WTC11 (cell line): ENCODE measurements at regions not wholly inside any gene's neighbourhood (a gene's known extent, or its start where the extent isn't known, plus 50 kb on each side); places are given as distances from the start of the nearest gene placed in this dataset.

ENCODE experiments used
- ATAC-seq: fragments of 200-7000 bp; cut with Tn5 transposase; 2 replicates; pipeline ENCODE4 v1.10.0; 2021; ENCODE audit warnings: mild to moderate bottlenecking, moderate library complexity
- CTCF ChIA-PET: fragments of 300-600 bp; sonication (Branson Sonifier 250); formaldehyde crosslinking; loops from one replicate; lab custom pipeline; 2021; ENCODE audit warnings: antibody characterized with exemption; lab: Charles Lee
- POLR2A ChIA-PET: fragments of 350-600 bp; sonication (Branson Sonifier 250); formaldehyde crosslinking; loops from one replicate; lab custom pipeline; 2021; ENCODE audit warnings: antibody characterized with exemption; lab: Charles Lee
- DNase-seq: peaks from one replicate; pipeline ENCODE4 v3.0.0; 2021; ENCODE audit warnings: low spot score
- H3K27ac Mint-ChIP-seq: 2 replicates; pipeline ENCODE4 v1.8.0; 2021; ENCODE audit warnings: mixed read lengths
- H3K27me3 Mint-ChIP-seq: 2 replicates; pipeline ENCODE4 v1.8.0; 2021; ENCODE audit warnings: low read depth, mild to moderate bottlenecking, moderate library complexity, mixed read lengths
- H3K36me3 Mint-ChIP-seq: 2 replicates; pipeline ENCODE4 v1.8.0; 2021; ENCODE audit warnings: mixed read lengths
- H3K4me1 Mint-ChIP-seq: 2 replicates; pipeline ENCODE4 v1.8.0; 2022; ENCODE audit warnings: mixed read lengths
- H3K4me3 Mint-ChIP-seq: 2 replicates; pipeline ENCODE4 v1.8.0; 2021; ENCODE audit warnings: mild to moderate bottlenecking, moderate library complexity, mixed read lengths
- H3K9me3 Mint-ChIP-seq: 2 replicates; pipeline ENCODE4 v1.8.0; 2021; ENCODE audit warnings: mixed read lengths
- CTCF ChIP-seq: fragments of 200-600 bp; IDR thresholded peaks from 2 replicates; pipeline ENCODE4 v1.8.0; 2022; ENCODE audit warnings: antibody characterized with exemption
- E2F4 ChIP-seq: sonication (generic); formaldehyde crosslinking; IDR thresholded peaks from 2 replicates; pipeline ENCODE4 v1.8.1; 2022; ENCODE audit warnings: low read depth, mild to moderate bottlenecking, moderate library complexity, missing genetic modification reagents, borderline replicate concordance
- ESRRA ChIP-seq: sonication (generic); formaldehyde crosslinking; IDR thresholded peaks from 2 replicates; pipeline ENCODE4 v1.8.1; 2022; ENCODE audit warnings: mild to moderate bottlenecking, missing genetic modification reagents, borderline replicate concordance
- ETV6 ChIP-seq: sonication (generic); formaldehyde crosslinking; IDR thresholded peaks from 2 replicates; pipeline ENCODE4 v1.8.1; 2022; ENCODE audit warnings: mild to moderate bottlenecking, missing genetic modification reagents
- FOXP4 ChIP-seq: sonication (generic); formaldehyde crosslinking; IDR thresholded peaks from 2 replicates; pipeline ENCODE4 v1.8.0; 2022; ENCODE audit warnings: mild to moderate bottlenecking, missing genetic modification reagents
- GABPB1 ChIP-seq: sonication (generic); formaldehyde crosslinking; IDR thresholded peaks from 2 replicates; pipeline ENCODE4 v1.8.1; 2023; ENCODE audit warnings: mild to moderate bottlenecking, missing genetic modification reagents
- HMGA2 ChIP-seq: fragments of 250-450 bp; sonication (Bioruptor Pico); IDR thresholded peaks from 2 replicates; pipeline ENCODE4 v1.4.0; 2021; ENCODE audit warnings: mild to moderate bottlenecking, moderate library complexity
- IRF2 ChIP-seq: sonication (generic); formaldehyde crosslinking; IDR thresholded peaks from 2 replicates; pipeline ENCODE4 v1.8.0; 2022; ENCODE audit warnings: low read depth, missing genetic modification reagents, borderline replicate concordance
- MXD4 ChIP-seq: fragments of 250-450 bp; sonication (Bioruptor Pico); IDR thresholded peaks from 2 replicates; pipeline ENCODE4 v1.8.0; 2021; ENCODE audit warnings: mild to moderate bottlenecking, moderate library complexity, borderline replicate concordance
- MYBL2 ChIP-seq: sonication (generic); formaldehyde crosslinking; IDR thresholded peaks from 2 replicates; pipeline ENCODE4 v1.8.1; 2023; ENCODE audit warnings: mild to moderate bottlenecking, moderate library complexity, missing genetic modification reagents
- NFATC4 ChIP-seq: fragments of 250-450 bp; sonication (Bioruptor Pico); IDR thresholded peaks from 2 replicates; pipeline ENCODE4 v1.9.0; 2021; ENCODE audit warnings: mild to moderate bottlenecking
- NFYB ChIP-seq: sonication (generic); formaldehyde crosslinking; conservative IDR thresholded peaks from 2 replicates; pipeline ENCODE4 v1.8.0; 2022; ENCODE audit warnings: low read depth, missing genetic modification reagents
- NR3C1 ChIP-seq: sonication (generic); formaldehyde crosslinking; conservative IDR thresholded peaks from 2 replicates; pipeline ENCODE4 v1.8.1; 2023; ENCODE audit warnings: low read depth, mild to moderate bottlenecking, missing genetic modification reagents
- OVOL2 ChIP-seq: fragments of 250-450 bp; sonication (Bioruptor Pico); IDR thresholded peaks from 2 replicates; pipeline ENCODE4 v1.9.0; 2021; ENCODE audit warnings: mild to moderate bottlenecking, borderline replicate concordance
- SP1 ChIP-seq: sonication (generic); formaldehyde crosslinking; conservative IDR thresholded peaks from 2 replicates; pipeline ENCODE4 v1.8.1; 2022; ENCODE audit warnings: missing genetic modification reagents
- TEAD1 ChIP-seq: sonication (generic); formaldehyde crosslinking; IDR thresholded peaks from 2 replicates; pipeline ENCODE4 v1.8.0; 2022; ENCODE audit warnings: mild to moderate bottlenecking, missing genetic modification reagents
- ZNF416 ChIP-seq: fragments of 250-450 bp; sonication (Bioruptor Pico); IDR thresholded peaks from 2 replicates; pipeline ENCODE4 v1.9.0; 2021; ENCODE audit warnings: mild to moderate bottlenecking, inconsistent platforms
- TF ChIP-seq, protein P1 (sequence below): sonication (generic); formaldehyde crosslinking; IDR thresholded peaks from 2 replicates; pipeline ENCODE4 v1.8.1; 2022; ENCODE audit warnings: mild to moderate bottlenecking, missing genetic modification reagents, moderate library complexity, borderline replicate concordance
- TF ChIP-seq, protein P2 (sequence below): fragments of 250-450 bp; sonication (Bioruptor Pico); IDR thresholded peaks from 2 replicates; pipeline ENCODE4 v1.9.0; 2021; ENCODE audit warnings: mild to moderate bottlenecking, borderline replicate concordance

GRCh38 chr5:105508519-105508918 is 1945.9 kb upstream of the NUDT12 start:
- TF ChIP-seq HMGA2 (CRISPR knock-in tag) (no peak), E2F4 (CRISPR knock-in tag) (no peak), ZNF416 (CRISPR knock-in tag) (no peak), MXD4 (no peak), ESRRA (CRISPR knock-in tag) (no peak), ETV6 (CRISPR knock-in tag) (no peak), NR3C1 (CRISPR knock-in tag) (no peak), TEAD1 (no peak), NFYB (CRISPR knock-in tag) (no peak), IRF2 (no peak), MYBL2 (no peak), OVOL2 (CRISPR knock-in tag) (no peak)
- TF ChIP-seq, protein P1, sequence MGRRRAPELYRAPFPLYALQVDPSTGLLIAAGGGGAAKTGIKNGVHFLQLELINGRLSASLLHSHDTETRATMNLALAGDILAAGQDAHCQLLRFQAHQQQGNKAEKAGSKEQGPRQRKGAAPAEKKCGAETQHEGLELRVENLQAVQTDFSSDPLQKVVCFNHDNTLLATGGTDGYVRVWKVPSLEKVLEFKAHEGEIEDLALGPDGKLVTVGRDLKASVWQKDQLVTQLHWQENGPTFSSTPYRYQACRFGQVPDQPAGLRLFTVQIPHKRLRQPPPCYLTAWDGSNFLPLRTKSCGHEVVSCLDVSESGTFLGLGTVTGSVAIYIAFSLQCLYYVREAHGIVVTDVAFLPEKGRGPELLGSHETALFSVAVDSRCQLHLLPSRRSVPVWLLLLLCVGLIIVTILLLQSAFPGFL (CRISPR knock-in tag), result no peak
- no peaks in the 10 kb centered on the region for H3K27me3 Mint-ChIP-seq
- H3K9me3 Mint-ChIP-seq, result no peaks in the 10 kb centered on the region
- no peak overlapping the region for H3K27ac Mint-ChIP-seq
- peaks cover 12% of the 10 kb centered on the region for H3K4me1 Mint-ChIP-seq
- ChIA-PET CTCF (no interaction called here), POLR2A (no interaction called here)
- no peak for DNase-seq
- no peak overlapping the region for H3K4me3 Mint-ChIP-seq
- no peaks in the 10 kb centered on the region for H3K36me3 Mint-ChIP-seq
- ATAC-seq, result no peak

- no peak overlapping the region for H3K27ac Mint-ChIP-seq
- H3K4me3 Mint-ChIP-seq, result no peak overlapping the region
- TF ChIP-seq CTCF, result peak; percentile 41; the same call in 1 of the 2 replicates
- TF ChIP-seq FOXP4, result no peak
- TF ChIP-seq GABPB1, result no peak
- no peak for TF ChIP-seq NFATC4 (CRISPR knock-in tag)
- H3K4me1 Mint-ChIP-seq, result peaks cover 7% of the 10 kb centered on the region
- ChIA-PET CTCF (interaction anchor here (0.6 to 1.1 kb wide), 5 partner anchors 9 to 579 kb away, joined by 3 to 6 read pairs (median 3); no protein-coding TSS in a partner anchor), POLR2A (no interaction called here)
- ATAC-seq, result peak; percentile 98
- peak; percentile 38 for DNase-seq
- no peaks in the 10 kb centered on the region for H3K9me3 Mint-ChIP-seq
- H3K27me3 Mint-ChIP-seq, result no peaks in the 10 kb centered on the region
- no peaks in the 10 kb centered on the region for H3K36me3 Mint-ChIP-seq
These were observed 1944.2 kb upstream of the NUDT12 start for GRCh38 chr5:105506692-105507277.

GRCh38 chr5:105503950-105504349 is 1941.4 kb upstream of the NUDT12 start:
- Mint-ChIP-seq H3K9me3 (no peaks in the 10 kb centered on the region), H3K27me3 (no peaks in the 10 kb centered on the region), H3K36me3 (no peaks in the 10 kb centered on the region), H3K4me3 (no peak overlapping the region), H3K4me1 (peaks cover 14% of the 10 kb centered on the region)
- DNase-seq, result no peak
- CTCF ChIA-PET, result interaction anchor here (0.6 kb wide), 1 partner anchor 432 kb away, joined by 3 read pairs; no protein-coding TSS in a partner anchor
- TF ChIP-seq, protein P2, sequence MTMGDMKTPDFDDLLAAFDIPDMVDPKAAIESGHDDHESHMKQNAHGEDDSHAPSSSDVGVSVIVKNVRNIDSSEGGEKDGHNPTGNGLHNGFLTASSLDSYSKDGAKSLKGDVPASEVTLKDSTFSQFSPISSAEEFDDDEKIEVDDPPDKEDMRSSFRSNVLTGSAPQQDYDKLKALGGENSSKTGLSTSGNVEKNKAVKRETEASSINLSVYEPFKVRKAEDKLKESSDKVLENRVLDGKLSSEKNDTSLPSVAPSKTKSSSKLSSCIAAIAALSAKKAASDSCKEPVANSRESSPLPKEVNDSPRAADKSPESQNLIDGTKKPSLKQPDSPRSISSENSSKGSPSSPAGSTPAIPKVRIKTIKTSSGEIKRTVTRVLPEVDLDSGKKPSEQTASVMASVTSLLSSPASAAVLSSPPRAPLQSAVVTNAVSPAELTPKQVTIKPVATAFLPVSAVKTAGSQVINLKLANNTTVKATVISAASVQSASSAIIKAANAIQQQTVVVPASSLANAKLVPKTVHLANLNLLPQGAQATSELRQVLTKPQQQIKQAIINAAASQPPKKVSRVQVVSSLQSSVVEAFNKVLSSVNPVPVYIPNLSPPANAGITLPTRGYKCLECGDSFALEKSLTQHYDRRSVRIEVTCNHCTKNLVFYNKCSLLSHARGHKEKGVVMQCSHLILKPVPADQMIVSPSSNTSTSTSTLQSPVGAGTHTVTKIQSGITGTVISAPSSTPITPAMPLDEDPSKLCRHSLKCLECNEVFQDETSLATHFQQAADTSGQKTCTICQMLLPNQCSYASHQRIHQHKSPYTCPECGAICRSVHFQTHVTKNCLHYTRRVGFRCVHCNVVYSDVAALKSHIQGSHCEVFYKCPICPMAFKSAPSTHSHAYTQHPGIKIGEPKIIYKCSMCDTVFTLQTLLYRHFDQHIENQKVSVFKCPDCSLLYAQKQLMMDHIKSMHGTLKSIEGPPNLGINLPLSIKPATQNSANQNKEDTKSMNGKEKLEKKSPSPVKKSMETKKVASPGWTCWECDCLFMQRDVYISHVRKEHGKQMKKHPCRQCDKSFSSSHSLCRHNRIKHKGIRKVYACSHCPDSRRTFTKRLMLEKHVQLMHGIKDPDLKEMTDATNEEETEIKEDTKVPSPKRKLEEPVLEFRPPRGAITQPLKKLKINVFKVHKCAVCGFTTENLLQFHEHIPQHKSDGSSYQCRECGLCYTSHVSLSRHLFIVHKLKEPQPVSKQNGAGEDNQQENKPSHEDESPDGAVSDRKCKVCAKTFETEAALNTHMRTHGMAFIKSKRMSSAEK, result no peak
- no peak for TF ChIP-seq SP1
- TF ChIP-seq, all 79 proteins: peak for 0
- POLR2A ChIA-PET, result no interaction called here
- ATAC-seq, result no peak
- H3K27ac Mint-ChIP-seq, result no peak overlapping the region
